Activated CD4-positive, alpha-beta T cell treated with anti-CD3 and anti-CD28 coated beads, Interleukin-2, amount 50 U/mL, for 16 hours (primary cell): ENCODE measurements at regions not wholly inside any gene's neighbourhood (a gene's known extent, or its start where the extent isn't known, plus 50 kb on each side); places are given as distances from the start of the nearest gene placed in this dataset.
"Not testable (repeated sequence)": the region's sequence is repeated elsewhere in the genome, so short reads cannot be mapped to it uniquely, and the experiment has no call there.

Experiments
- DNase-seq: peaks from one replicate; pipeline ENCODE4 v3.0.0-alpha.2; 2020

DNA sequence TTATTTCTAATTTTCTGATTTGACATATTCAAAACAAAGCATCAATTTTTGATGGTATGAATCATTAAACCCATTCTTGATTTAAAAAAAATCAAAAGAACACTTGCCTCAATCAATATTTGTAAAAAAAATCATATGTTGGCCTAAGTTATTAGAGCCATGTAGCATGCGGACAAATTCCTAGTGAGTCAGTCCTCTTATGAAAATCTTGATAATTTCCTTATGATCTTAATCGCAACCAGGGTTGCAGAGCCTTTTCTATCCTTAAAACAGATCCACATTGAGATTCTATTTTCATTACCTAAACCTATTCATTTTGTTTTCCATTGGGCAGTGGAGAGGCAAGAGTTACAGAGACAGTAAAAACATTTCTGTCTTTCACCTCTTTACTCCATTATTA is 203.2 kb downstream of the ARL4A start:
- no peak for DNase-seq

DNA sequence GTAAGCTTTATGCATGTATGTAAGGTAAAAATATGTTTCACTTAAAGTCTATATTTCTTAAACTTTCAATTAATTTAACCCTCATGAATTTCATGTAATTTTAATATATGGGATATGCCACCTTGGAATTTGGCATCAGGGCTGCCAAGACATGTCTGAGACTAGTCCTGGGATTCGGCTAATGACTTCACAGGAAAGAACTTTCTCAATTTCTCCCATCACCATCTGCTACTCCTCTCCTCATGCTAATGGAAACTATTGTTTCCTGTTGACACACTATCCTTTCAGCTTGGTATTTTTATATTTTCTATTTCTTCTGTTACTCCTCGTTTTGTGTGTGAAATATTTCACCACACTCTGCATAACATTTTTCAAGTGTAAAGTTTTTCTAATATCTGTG is 205.9 kb downstream of the ARL4A start:
- DNase-seq: no peak

DNA sequence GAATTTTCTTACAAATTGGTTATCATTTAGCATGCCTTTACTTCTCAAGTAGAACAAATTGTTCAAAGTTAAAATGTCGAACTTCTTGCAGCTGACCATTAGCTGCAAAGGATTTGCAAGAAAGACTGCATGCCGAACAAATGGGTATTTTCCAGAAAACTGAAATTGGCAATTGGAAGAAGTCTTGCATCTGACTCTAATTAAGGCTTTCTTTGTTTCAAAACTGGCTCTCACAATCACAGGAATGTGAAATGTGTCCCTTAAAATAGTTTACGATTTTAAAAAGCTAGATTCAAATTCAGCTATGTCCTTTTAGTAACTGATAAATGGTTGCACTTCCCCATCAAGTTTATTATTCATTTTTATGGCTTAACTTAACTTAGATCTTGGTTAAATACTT is 207.9 kb downstream of the ARL4A start:
- no peak for DNase-seq

DNA sequence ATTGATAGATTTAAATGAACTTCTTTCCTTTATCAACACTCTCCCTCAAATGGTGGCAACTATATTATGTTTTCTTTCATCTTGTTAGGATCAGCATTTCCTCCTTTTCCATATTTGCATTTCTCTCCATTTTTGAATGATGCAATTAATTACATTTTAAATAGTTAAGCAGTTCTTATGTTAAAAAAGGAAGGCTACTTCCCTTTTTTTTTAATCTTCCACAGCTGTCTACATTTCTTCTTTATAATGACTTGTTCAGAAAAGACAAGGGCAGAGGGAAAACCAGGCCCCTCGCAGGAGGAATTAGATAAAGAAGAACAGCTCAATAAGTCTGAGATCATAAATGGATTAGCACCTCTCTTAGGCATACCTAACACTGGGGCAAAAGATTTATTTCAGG is 208.9 kb downstream of the ARL4A start:
- no peak for DNase-seq

DNA sequence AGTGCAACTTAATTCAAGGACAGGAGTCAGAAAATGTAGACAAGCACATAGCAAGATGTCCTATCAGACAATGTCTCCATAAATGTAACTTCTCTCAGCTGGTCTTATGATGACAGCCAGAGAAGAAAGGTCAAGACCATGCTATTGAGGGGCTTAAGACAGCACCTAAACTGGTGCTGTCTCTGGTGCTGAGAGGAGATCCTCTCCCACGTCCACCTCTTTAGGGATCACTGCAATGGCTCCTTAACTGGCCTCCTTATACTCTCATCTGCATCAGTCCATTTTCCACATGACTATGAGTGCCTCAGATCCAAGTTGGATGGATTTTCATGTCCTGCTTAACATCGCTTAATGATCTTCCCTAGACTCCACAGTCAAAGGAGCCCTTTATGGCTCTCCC is 210.6 kb downstream of the ARL4A start:
- DNase-seq: no peak

DNA sequence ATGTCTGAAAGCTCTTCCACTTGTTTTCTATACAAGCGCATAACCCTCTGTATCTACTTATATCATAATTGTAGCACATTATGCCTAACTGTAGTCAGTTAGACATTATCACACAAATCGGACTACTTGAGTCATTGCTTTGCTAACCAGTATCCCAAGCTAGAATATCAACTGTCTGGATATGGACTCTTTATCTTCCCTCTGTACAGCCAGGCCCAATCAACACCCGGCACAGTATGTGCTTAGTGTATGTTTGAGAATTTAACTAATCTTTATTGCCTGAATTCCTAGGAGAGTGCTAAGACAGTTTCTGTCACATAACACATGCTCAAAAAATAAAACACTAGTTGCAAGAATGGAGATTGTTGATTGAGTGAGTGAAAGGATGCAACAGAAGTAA is 211.2 kb downstream of the ARL4A start:
- no peak for DNase-seq

DNA sequence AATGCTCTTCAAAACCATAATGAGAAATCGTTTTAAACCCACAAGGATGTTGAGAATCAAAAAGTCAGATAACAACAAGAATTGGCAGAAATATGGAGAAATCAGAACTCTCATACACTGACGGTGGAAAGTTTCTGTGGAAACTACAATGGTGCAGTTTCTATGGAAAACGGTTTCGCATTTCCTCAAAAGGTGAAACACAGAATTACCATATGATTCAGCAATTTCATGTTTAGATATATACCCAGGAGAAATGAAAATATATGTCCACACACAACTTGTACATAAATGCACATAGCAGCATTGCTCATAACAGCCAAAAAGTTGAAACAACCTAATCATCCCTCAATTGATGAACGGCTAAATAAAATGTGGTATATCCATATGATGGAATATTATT is 218.2 kb downstream of the ARL4A start:
- no peak for DNase-seq

DNA sequence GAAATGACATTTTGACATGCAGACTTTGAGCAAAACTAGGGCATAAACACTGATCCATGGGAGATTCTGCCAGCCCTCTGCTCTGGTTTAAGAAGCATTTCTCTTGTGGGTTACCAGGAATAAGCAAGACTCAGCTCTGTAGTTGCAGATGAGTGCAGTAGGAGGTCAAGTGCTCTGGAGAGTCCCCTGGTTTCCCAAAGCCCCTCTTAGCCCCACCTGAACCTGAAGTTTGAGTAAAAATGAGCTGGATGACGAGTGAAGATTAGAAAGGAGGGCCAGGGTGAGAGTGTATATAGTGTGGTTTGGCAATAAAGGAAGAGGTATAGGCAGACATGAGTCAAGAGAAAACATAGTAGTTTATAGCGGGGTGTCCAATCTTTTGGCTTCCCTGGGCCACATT is 220.3 kb downstream of the ARL4A start:
- DNase-seq: no peak

DNA sequence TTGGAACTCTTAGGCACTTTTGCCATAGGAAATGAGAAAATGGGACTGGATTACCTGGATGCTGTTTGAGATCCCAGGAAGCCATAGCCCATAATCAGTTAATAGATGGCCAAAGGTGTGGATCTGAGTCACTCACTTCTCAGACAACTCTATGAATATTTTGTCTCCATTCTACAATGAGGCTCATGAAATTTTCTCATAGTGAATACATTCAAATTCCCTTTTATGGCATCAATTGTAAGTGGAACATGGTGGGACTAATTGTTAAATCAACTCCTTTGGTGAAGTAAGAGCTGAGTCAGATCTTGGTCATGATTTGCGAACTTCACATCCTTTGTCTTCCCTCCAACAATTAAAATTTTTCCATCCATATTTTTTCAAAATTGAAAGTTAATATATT is 222.1 kb downstream of the ARL4A start:
- DNase-seq: no peak

DNA sequence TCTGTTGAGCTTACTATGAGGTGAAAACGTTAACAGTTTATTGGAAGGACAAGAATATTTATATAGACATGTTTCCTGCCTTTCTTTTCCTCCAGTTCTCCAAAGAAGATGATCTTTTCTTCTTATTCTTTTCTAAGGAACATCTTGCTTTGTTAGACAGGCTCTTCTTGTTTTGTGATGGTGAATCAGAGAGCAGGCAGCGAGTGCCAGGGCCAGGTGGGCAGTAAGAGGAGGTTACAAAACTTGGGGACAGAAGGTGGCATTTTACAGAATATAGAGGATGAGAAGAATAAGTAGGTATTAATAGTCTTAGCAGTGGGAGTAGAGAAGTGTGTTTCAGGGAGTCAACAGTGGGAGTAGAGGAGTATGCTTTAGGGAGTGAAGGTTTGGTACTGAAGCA is 223.6 kb downstream of the ARL4A start:
- no peak for DNase-seq

DNA sequence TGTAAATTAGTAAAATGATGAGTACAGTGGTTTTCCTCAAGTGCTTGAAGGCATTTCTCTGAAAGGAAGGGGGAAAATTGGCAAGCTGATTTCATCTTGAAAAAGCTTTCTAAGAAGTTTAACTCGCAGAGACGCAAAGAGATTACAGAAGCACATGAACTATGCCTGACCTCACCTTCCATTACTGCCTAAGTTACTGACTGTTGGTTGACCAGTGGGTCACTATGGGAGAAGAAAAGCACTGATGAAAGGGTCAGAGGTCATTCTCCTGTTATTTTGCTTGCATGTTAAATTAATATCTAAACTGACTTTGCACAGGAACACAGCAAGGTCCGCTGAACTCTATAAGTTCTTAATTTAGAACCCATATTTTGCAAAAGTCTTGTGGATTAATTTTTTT is 225.6 kb downstream of the ARL4A start:
- DNase-seq: no peak

DNA sequence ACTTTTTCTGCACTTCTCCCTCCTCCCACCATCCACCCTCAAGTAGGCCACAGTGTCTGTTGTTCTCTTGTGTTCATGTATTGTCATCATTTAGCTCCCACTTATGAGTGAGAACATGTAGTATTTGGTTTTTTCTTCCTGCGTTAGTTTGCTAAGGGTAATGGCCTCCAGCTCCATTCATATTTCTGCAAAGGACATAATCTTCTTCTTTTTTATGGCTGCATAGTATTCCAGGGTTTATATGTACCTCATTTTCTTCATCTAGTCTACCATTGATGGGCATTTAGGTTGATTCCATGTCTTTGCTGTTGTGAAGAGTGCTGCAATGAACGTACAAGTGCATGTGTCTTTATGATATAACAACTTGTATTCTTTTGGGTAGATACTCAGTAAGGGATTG is 230.4 kb downstream of the ARL4A start:
- DNase-seq: no peak

DNA sequence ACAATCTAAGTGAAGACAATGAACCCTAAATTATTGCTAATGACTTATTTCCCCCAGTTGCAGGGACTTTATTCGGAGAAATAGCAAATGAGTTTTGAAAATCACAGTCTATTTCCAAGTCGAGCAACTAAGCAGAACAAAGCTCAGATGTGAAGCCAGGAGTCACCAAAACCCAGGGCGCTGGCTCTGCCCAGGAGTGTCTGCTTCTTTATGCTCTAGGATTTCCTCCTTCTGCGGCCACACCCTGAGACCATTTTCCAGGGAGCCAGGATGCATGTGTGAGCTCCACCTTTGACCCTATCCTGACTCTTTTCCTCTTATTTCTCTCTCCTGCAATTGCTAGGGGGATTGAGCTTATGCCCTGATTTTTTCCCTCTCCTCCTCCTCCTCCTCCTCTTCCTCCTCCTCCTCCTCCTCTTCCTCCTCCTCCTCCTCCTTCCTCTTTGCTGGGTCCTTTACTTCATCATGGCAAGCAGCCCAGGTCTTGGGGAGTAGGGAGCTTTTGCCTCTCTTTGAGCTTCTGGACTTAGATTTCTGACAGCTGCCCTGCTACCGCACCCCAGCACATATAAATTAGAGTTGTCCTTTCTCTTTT is 234.4 kb downstream of the ARL4A start:
- DNase-seq: no peak

DNA sequence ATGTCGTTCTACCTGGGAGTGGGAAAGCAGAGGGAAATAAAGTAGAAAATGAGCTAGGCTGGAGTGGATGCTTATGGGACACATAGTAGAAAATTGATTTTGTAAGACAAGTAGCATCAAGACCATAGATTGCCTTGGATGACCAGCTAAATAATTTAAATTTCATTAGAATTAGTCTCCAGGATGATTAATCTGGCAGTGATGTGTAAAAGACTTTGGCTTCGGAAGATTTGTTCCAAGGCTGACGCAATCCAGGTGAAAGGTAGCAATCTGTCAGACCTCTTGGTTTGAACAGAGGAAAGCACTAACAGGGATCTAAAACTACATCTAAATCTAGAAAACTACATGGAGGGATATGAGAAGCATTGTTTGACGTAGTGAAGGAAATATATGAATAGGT is 236.5 kb downstream of the ARL4A start:
- no peak for DNase-seq

DNA sequence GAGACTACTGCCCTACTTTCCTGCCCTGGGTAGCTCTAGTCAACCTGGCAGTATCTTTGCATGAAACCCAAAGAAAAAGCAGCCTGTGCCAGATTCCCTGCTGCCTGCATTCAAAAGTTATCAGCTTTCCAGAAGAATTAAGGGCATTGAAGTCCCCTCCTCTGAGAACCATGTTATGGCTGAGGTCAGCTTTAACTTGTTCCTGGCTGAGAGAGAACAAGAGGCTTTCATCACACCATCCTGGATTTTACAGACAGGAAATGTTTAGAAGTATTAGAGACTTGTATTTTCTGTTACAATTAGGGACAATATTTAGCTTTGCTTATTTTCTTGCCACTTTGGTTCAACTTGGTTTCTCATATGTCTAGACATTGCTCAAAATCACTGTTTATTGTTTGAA is 238.8 kb downstream of the ARL4A start:
- no peak for DNase-seq

DNA sequence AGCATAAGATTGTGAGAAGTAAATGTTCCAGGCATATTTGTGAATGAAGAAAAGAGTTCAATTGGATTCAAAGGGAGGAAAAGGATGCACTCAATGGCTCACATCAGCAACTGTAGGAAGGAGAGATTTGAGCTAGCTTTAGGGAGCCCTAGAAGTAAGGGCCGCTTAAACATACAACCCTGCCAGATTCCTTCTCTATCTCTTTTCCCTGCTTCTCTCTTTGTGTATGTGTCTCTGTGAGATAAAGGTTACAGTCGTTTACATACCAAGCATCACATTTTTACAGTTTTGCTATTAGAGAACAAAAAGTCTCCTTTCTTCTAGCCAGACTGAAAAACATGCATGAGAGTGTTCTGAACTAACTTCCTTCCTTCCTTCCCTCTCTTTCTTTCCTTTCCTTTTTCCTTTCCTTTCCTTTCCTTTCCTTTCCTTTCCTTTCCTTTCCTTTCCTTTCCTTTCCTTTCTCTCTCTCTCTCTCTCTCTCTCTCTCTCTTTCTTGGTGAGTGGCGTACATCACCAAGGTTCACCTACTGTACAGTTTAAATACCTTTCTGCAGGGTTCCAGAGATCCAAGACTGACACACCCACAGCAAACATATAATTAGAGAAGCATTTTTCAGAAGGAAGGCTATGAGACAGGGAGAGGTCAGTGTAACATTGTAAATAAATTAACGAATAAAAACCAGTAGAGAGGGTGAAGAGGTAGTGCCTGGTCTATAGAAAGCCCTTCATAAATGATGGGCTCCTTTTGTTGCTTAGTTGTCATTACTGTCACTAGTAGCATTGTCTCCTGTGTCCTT is 240.4 kb downstream of the ARL4A start:
- DNase-seq: no peak

DNA sequence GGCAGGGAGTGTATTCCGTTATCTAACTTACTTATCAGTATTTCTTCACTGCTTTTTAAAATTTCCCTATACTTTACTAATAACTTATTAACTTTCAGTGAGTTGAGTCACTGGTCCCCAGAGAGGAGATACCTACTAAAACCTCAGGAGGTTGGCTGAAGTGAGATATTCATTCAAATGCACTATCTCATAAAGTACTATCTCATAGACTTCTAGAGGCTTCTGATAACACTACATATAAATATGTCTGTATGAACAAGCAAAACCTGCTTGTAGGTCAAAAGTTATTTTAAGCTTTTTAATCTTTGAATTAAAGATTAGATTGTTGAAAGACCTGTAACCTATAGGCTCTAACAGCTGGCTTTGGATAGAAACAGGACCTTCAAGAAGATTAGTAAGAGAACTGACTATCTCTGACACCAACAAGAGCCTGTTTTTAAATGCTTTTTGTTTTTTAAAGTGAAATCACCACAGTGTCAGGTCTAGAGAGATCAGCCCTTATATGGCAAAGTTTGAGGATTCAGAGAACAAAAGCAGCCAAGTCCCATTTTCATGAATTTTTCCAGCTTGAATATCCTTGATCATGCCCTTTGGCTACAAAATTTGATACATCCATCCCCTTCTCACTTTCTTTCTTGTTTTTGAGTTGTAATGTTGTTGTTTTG is 242.2 kb downstream of the ARL4A start:
- DNase-seq: no peak

DNA sequence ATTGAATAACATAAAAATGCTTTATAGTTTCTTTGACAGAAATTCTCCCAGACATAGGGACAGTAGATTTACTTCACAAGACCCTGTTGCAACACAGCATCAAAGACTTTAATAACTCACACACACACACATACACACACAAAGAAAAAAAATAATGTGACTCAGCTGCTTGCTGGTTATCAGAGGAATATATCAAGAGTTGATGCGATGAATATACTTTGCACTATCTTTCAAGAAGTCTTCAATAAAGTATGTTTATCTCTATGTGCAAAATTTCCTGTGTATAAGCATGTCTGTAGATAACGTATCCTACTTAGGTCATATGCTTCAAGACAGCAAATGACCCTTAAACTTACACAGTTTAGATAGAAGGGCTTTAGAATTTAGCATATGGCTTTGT is 243.1 kb downstream of the ARL4A start:
- no peak for DNase-seq

DNA sequence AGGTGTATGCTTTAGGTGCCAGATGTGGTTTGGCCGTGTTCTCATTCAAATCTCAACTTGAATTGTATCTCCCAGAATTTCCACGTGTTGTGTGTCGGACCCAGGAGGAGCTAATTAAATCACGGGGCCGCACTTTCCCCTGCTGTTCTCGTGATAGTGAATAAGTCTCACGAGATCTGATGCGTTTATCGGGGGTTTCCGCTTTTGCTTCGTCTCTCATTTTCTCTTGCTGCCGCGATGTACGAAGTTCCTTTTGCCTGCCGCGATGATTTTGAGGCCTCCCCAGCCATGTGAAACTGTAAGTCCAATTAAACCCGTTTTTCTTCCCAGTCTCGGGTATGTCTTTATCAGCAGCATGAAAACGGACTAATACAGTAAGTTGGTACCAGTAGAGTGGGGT is 244.0 kb downstream of the ARL4A start:
- DNase-seq: not testable (repeated sequence)

DNA sequence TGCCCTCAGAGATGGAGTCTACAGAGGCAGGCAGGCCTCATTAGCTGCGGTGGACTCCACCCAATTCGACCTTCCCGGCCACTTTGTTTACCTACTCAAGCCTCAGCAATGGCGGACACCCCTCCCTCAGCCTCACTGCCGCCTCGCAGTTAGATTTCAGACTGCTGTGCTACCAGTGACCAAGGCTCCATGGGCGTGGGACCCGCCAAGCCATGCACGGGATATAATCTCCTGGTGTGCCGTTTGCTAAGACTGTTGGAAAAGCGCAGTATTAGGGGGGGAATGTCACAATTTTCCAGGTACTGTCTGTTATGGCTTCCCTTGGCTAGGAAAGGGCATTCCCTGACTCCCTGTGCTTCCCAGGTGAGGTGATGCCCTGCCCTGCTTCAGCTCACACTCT is 252.3 kb downstream of the ARL4A start:
- DNase-seq: no peak

DNA sequence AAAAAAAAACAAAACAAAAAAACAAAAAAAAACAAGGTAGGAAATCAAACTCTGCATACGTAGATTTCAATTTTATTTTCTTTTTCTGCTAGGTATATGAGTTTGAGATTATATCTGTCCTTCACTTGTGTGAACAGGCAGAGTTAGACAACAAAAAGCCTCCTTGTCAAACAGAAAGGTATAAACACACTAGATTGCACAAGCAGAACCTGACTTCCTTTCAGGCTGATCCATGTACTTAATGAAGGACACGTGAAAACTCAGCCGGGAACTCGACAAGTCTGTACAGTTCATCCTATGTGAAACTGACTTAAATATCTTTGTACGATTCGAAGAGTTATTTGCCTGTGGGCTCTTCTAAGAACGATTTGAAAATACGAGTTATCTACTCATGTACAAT is 254.1 kb downstream of the ARL4A start:
- no peak for DNase-seq

DNA sequence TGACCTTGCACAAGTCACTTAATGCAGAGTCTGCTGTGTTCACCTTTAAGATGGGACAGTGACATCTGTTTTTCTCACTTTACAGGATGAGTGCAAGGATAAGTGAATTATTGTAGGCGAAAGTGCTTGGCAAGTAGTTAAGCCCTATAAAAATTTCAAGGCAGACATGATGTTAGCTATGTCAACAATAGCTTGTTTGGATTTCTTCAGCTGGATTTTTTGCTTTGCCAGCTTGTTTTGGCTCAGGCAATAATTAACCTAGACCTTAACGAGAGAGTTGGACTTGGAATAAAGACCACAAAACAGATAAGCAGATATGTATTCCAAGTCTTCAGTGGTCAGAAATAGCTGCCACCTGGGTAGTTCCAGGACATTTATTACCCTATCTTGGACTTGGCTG is 255.2 kb downstream of the ARL4A start:
- no peak for DNase-seq

DNA sequence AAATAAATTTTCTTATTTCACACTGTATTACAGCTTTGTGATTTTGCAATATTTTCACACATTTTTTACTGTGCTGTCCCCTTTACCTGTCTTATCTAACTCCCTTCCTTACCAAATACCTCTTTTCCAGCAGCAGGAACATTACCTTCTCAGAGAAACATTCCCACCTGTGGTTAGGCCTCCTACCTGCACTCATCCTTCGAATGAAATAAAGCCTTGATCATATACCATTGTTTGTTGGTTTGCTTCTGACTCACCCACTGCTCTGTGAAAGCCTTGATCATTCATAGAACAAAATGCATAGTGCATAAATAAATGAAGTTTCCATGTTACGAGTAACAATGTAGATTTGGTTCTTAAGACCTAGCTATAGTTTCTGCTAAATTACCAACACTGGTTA is 256.3 kb downstream of the ARL4A start:
- DNase-seq: no peak

DNA sequence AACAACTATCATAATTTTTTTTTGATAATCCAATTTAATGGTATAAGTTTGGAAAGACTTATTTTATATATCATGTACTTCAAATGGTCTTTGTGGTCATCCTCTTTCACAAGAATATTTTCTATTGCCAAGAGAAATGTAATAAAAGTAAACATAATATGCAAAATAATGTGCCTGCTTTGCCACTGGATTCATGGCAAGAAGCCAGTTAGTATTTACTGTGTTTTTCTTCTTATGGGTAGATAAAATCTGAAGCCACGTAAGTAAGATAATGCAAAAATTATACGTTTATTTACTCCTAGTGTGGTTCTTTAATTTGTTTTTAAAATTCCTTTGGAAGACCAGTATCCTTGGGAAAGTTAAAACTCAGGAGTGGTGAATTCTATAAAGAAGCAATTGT is 258.5 kb downstream of the ARL4A start:
- DNase-seq: no peak

DNA sequence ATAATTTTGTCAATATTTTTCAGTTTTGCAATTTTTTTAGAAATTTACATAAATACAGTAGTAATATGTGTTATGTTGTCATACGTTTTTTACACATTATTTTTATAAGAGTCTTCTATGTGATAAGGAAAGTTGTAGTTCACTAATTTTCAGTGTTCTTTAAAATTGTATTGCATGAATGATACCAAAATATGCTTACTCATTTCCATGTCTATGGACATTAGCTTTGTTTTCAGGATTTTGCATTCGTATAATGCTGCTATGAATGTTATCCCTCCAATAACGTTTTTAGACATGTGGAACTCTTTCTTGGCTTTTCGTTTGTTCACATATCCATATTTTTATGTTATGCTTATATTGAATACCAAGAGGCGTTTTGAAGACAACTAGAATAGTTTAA is 260.0 kb downstream of the ARL4A start:
- no peak for DNase-seq
